GM21717 (cell line): ENCODE measurements at regions not wholly inside any gene's neighbourhood (a gene's known extent, or its start where the extent isn't known, plus 50 kb on each side); places are given as distances from the start of the nearest gene placed in this dataset.
"Not testable (repeated sequence)": the region's sequence is repeated elsewhere in the genome, so short reads cannot be mapped to it uniquely, and the experiment has no call there.

Experiments used
- ATAC-seq: cut with Tn5 transposase; IDR thresholded peaks from one replicate; pipeline ENCODE4 v1.9.1; 2021; ENCODE audit warnings: mild to moderate bottlenecking, moderate library complexity; ENCODE audit not compliant: unreplicated experiment

DNA sequence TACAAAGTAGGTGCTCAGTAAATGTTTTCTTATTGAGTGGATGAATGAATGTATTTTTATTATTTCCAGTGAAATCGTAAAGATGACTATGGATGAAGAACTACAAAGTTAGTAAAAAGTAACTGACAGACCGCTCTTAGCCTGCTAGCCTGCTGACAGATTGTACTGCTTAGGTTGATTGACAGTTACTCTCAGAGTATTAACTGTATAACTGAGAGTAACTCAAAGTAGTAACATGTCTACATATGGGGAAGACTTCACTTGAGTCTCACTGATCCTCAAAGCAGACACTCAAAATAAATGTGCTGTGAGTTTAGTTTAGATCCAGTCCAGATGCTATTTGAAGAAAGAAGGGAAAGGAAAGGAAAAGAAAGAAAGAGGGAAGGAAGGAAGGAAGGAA, 272.3 kb upstream of the AMIGO2 start:
- ATAC-seq: no peak

DNA sequence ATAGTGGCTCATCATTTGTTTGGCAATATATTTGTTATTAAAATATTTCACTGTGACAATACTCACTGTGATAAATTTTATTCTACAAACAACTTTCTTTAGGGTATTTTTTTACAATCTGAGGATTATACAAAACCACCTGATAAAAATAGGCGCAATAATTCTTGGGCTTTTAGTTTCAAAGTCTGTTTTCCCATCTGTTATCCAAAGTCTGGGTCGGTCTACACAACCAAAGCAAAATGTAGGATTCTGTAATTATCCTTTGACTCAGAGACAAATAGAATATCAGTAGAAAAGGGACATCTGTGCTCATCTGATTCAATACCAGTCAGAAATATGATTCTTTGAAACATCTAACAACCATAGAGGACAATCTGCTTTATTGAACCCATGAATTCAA, 271.8 kb upstream of the AMIGO2 start:
- ATAC-seq: no peak

DNA sequence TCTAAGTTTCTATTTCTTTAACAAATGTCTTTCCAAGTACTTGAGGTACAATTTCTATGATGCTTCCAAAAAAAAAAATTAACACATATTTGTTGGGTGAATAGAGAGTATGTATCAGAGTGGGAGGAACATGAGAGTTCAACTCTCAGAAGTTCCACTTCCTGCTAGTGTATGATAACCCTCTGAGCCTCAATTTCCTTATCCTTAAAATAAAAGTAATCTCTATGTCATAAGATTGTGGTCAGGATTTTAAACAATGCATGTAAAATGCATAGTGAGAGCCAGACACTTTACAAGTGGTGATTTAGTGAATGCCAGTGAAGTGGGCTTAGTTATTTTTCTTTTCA, 270.3 kb upstream of the AMIGO2 start:
- no peak for ATAC-seq

DNA sequence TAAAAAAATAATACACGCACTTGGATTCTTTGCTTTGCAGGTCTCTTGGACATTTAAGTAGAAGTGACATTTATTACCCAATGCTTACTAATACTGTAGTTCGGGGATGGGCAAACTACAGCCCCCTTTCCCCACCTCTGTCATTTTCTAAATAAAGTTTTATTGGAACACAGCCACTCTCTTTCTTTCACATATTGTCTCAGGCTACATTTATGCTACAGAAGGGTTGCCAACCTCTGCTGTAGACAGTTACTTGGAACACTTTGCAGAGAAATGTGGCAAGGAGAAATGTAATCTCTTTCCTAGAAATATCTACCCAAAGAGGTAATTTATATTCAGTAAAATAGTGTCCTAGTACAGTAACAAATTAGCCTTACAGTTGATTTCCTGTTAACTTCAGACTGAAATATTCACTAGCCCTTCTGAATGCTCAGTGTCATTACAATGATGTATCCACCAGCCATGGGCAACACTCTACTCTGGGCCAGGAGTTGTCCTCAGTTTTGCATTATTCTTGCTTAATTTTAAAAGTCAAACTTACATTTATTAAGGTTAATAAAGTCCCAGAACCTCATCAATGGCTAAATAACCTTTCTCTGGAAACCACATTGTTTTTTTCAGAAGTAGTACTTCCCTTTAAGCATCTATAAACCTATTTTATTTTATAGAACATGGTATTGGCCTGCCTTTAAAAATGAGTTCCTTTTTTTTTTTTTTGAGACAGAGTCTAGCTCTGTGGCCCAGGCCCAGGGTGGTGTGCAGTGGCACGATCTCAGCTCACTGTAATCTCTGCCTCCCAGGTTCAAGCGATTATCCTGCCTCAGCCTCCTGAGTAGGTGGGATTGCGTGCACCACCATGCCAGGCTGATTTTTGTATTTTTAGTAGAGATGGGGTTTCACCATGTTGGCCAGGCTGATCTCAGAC, 269.6 kb upstream of the AMIGO2 start:
- ATAC-seq: no peak

DNA sequence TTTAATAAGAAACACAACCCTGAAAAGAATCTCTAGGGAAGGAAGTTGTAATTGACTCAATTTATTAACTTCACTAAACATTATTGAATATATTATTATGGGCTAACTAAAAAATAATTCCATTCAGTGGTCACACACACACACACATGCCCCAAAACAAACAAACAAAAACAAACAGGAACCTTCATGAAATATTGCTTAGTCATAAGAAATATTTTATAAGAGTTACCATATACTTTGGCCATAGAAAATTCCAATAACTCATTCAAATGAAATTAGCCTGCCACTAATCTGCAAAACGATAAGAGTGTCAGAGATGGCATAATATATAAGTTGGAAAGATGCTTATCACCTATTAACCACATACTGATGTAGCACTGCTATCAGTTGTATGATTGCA, 268.4 kb upstream of the AMIGO2 start:
- no peak for ATAC-seq

DNA sequence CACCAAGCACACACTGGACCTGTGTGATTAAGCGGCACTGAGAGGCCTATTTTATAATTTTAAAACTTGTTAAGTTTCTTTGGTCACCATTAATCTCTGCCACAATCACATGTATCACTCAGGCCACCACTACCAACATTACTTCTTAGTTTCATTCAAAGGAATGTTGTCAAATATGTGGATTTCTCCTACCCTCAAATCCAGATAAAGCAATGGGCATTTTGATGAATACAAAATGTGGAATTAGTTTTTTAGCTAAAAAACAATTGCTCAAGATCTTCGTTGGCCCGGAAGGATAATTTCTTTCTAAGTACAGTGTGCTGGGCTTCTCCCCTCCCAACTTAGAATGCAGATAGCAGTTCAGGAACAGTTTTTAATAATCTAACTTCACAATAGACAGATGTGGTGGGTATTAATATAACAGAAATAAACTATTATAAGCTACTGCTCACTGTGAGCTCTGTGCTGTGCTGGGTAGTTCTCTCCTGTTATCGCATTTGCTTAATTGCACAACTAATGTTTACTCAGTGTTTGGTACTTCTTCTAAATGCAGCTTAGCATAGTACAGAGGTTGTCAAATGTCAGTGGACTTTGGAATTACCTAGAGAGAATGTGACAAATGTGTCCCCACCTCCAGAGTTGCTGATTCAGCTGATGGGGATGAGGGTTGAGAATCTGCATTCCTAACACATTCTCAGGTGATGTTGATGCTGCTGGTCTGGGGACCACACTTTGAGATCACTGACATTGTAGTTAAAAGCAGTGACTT, 266.7 kb upstream of the AMIGO2 start:
- no peak for ATAC-seq

DNA sequence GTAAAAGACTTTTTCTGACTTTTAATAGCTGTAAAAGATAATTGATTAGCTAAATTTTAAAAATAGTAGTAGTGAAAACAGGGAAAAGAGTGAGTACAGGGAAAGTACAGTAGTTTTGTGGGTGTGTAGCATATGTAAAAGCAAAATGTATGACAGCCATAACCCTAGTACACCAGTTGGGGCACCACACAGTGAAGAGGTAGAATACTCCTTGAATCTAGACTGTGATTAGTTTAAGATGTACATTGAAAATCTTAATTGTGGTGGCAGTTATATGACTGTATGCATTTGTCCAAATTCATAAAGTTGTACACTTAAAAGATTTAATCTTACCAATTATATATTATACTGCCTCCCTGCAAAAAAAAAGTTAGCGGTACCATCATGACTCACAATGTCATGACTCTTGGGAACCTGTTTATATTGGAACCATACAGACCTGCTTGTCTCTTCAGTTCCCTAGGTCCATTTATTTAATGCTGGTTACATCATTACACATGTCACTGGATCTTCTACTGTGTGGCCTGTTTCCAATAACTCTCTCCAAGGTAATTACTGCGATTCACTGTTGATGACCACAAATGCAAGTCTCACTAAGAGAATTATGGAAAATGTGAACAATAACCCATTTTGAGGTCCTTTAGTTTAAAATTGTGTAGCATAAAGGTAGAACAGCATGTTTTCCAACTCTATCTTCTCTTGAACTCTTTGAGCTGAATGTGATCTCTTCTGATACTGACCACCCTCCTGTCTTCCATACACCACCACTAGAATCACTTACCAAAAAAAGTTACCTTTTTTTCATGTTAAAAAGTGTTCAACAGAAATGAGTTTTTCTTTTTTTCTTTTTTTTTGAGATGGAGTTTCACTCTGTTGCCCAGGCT, 264.2 kb upstream of the AMIGO2 start:
- ATAC-seq: no peak

DNA sequence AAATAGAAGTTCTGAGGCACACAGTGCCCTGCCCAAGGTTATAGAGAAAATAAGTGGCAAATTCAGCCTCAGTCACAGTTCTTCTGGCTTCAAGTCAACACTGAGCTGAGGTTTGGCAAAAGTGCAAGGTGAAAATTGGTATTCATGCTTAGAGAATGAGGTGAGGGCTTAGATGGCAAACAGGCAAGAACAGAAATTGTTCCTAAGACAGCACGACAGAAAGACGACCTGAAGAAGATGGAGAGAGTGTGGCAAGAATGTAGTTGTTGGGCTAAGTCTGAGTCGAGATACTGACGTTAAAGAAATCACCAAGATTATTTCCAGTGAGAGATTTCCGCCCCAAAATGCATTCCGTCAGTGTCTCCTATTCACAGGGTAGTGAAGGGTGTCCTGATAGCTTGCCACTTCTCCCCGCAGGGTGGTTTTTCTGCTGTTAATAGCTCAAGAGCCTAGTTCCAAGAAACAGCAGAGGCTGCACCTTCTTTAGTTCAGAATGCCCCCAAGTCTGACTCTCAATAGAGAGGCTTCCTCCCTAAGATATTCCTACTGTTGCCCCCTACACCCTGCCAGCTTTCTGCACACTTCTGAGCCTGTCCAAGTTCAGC, 260.8 kb upstream of the AMIGO2 start:
- ATAC-seq: no peak

DNA sequence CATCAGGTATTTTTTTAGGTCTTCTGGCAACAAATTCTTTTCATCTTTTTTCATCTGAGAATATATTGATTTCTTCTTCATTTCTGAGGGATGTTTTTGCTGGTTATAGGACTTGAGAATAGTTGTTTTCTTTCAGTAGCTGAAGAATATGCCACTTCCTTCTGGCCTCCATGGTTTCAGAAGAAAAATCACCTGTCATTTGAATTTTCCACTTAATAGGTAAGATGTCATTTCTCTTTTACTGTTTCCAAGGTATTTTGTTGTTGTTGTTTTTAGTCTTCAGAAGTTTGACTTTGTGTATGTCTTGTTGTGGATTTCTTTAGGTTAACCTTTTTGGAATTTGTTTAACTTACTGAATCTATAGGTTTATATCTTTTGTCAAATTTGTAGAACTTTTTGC, 257.8 kb upstream of the AMIGO2 start:
- ATAC-seq: no peak

DNA sequence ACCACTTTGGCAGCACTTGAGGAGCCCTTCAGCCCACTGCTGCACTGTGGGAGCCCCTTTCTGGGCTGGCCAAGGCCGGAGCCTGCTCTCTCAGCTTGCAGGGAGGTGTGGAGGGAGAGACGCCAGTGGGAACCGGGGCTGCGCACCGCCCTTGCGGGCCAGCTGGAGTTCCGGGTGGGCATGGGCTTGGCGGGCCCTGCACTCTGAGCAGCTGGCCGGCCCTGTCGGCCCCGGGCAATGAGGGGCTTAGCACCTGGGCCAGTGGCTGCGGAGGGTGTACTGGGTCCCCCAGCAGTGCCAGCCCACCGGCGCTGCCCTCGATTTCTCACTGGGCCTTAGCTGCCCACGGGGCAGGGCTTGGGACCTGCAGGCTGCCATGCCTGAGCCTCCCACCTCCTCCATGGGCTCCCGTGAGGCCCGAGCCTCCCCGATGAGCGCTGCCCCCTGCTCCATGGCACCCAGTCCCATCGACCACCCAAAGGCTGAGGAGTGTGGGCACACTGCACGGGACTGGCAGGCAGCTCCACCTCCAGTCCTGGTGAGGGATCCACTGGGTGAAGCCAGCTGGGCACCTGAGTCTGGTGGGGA, 253.6 kb upstream of the AMIGO2 start:
- not testable (repeated sequence) for ATAC-seq

DNA sequence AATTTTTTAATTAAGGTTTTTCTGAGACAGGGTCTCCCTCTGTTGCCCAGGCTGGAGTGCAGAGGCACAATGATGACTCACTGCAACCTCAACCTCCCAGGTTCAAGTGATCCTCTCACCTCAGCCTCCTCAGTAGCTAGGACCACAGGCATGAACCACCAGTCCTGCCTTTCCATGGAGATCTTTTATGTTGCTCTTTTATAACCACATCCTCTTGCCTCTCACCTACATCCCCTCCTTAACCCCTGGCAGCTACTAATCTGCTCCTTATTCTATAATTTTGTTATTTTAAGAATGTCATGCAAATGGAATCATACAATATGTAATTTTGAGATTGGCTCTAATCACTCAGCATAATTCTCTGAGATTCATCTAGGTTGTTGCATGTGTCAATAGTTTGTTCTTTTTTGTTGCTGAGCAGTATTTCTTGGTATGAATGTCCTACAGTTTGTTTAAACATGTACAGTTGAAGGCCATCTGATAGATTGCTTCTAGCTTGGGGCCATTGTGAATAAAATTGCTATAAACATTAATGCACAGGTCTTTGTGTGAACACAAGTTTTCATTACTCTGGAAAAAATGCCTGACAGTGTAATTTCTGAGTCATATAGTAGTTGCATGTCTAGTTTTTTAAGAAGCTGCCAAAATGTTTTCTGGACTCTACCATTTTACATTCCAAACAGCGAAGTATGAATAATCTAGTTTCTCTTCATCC, 249.2 kb upstream of the AMIGO2 start:
- no peak for ATAC-seq

DNA sequence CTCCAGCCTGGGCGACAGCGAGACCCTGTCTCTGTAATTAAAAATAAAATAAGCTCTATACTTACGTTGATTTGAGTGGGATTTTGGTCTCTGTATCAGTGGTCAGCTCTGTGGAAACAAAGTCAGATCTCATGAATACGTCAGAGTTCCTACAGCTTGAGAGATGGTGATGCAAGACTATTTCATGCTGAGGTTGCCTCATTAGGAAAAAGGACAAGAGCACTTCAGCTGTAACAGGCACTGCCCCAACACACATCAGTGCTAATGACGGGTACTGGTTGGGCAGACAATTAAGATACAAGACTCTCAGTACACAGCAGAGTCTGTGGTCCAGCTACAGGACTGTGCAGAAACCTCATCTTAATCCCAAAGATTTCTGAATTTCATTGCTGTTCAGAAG, 246.4 kb upstream of the AMIGO2 start:
- no peak for ATAC-seq

DNA sequence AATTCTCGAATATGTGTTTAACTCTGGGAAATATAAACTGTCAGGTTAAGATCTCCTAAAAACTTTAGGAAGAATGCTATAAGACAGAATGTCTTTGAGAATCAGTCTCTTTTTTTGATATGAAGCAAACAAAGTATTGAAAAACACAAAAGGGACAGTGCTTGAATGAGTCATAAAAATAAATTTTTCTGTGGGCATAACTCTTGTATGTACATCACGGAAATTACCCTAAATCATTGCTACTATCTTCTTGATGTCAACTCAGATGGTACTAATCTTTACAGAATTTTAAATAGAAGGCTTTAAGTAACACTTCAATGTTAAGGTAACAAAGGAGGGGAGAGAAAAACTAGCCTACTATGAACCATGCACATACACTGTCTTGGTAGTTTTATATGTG, 244.0 kb upstream of the AMIGO2 start:
- no peak for ATAC-seq

DNA sequence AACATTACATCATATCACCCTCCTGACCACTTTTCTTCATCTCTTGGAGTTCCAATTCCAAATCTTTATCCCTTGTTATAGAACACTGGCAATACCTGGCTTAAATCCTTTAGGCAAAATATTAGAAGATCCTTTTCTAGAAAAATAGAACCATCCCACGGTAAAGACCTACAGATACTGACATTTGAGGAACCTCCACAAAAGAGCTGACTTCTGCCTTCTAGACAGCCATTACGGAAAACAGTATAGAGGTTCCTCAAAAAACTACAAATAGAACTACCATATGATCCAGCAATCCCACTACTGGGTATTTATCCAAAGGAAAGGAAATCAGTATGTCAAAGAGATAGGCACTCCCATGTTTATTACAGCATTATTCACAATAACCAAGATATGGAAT, 241.7 kb upstream of the AMIGO2 start:
- no peak for ATAC-seq

DNA sequence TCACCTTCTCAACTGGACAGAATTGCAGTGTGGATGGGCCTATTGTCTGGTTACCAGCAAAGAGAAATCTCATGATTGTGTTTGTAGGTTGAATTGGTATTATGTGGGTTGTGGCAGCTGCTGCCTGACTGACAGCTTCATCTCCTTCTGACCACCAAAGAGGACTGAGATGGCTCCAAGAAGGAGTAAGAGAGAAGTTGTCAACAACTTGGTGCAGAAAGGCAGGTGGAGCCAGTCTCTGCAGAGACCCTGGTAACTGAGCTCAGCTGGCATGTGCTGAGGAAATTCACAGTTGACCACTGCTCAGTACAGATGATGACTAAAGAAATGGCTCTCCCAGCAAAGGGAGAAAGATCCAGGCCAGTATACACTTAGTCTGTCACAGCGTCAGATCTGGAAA, 240.0 kb upstream of the AMIGO2 start:
- no peak for ATAC-seq

DNA sequence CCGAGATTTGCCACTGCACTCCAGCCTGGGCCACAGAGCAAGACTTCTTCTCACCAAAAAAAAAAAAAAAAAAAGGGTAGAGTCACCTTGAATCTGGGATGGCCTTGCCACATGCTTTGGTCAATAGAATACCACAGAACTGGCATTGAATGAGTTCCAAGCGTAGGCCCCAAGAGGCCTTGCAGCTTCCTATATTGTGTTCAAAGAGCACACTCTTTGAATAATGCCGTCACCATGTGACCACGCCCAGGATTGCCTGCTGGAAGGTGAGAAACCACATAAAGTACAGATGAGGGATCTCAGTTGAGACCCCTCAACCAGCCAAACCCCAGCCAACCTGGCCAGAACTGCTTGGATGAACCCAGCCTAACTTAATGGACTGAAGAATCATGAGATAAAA, 239.2 kb upstream of the AMIGO2 start:
- no peak for ATAC-seq

DNA sequence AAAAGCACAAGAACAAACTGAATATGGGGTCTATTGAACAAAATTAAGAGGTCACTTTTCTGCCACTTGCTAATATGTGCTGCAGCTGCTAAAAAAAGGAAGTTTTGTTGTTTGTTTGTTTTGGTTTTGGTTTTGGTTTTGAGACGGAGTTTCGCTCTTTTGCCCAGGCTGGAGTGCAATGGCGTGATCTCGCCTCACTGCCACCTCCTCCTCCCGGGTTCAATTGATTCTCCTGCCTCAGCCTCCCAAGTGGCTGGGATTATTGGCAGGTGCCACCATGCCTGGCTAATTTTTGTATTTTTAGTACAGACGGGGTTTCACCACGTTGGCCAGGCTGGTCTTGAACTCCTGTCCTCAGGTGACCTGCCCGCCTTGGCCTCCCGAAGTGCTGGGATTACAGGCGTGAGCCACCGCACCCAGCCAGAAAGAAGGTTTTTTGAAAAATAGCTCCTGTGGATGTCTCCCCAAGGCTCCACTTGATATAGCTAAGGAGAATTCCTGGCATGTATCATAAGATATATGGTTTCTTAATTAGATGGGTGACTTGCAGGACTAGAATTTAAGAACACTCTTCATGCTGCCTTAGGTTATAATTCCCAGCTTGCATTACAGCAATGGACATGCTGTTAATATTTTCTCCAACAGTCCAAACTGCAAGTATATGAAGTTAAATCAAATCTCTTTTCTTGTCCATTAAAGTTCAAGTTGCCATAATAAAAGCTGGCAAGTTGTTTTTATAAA, 237.6 kb upstream of the AMIGO2 start:
- ATAC-seq: peak; percentile 58

DNA sequence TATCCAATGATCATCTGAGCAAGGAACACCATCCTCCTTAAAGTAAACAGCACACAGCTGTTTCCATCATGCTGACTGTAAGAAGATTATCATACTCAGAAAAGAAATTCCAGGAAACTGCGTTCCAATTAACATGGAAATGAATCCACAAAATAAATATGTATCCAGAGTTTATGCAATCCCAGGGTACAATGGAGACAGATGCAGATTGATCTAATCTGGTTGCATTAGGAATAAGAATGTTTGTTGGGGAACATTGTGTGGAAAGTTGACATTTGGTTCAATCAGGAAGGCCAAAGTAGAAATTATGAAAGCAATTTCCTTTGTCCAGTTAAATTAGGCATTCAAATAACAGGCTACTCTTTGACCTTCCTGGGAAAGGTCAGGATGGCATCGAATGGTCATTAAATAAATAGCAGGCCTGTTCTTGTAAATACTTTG, 236.9 kb upstream of the AMIGO2 start:
- no peak for ATAC-seq

DNA sequence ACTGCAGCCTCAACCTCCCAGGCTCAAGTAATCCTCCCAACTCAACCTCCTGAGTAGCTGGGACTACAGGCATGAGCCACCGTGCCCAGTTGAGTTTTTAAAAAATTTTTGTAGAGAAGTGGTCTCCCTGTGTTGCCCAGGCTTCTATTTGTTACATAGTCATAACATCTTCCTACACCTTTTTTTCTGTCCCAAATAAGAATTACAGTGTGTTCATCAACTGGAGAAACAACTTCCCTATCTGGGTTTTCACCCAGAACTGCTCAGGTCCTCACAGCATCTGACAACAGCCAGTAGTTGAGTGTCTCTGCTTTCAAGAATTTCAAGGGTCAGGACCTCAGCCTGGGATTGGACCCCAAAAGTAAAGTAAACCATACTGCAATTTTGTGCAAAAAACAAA, 235.2 kb upstream of the AMIGO2 start:
- ATAC-seq: no peak
